Transverse colon (tissue), 4 donors: ENCODE measurements at regions not wholly inside any gene's neighbourhood (a gene's known extent, or its start where the extent isn't known, plus 50 kb on each side); places are given as distances from the start of the nearest gene placed in this dataset.
A peak's percentile ranks its signal among the peaks of the same experiment; 100 is the strongest.

Experiments
- DNase-seq: peaks from one replicate; pipeline ENCODE4 v3.0.0-alpha.2; 2019
- H3K27ac ChIP-seq, 4 donors: fragments of 200-600 bp; sonication (generic); 2 replicates each; pipeline ENCODE4 v1.5.1; 2016 to 2018; ENCODE audit warnings: inconsistent platforms in 4 of 4
- H3K27me3 ChIP-seq: fragments of 200-600 bp; sonication (generic); 2 replicates; pipeline ENCODE4 v1.5.1; 2017; ENCODE audit warnings: inconsistent platforms
- H3K36me3 ChIP-seq, 4 donors: fragments of 200-600 bp; sonication (generic); 2 replicates each; pipeline ENCODE4 v1.5.1; 2017 to 2019; ENCODE audit warnings: inconsistent platforms in 4 of 4
- H3K4me1 ChIP-seq, 4 donors: fragments of 200-600 bp; sonication (generic); 2 replicates each; pipeline ENCODE4 v1.5.1; 2017 to 2020; ENCODE audit warnings: inconsistent platforms in 4 of 4
- H3K4me3 ChIP-seq, 4 donors: fragments of 200-600 bp; sonication (generic); 1 replicate in 1 of 4; 2 replicates in 3 of 4; pipeline versions ENCODE4 v1.5.1 to v1.6.1; 2017 to 2019; ENCODE audit warnings: inconsistent platforms in 4 of 4
- H3K9me3 ChIP-seq, 2 donors: fragments of 200-600 bp; sonication (generic); 2 replicates each; pipeline ENCODE4 v1.5.1; 2017 to 2019; ENCODE audit warnings: inconsistent platforms in 2 of 2
- CTCF ChIP-seq, 5 experiments: fragments of 200-600 bp in 3 of 5; fragments of 450-650 bp in 2 of 5; sonication (generic) in 3 of 5; IDR thresholded peaks; 1 replicate in 2 of 5; 2 replicates in 3 of 5; pipeline ENCODE4 v1.5.1; 2016 to 2017; ENCODE audit warnings: antibody characterized with exemption in 5 of 5, inconsistent platforms in 3 of 5, mild to moderate bottlenecking in 2 of 5, moderate library complexity in 1 of 5
- EP300 ChIP-seq: sonication (generic); formaldehyde crosslinking; IDR thresholded peaks from one replicate; pipeline ENCODE4 v1.6.1; 2017; ENCODE audit warnings: antibody characterized with exemption, low read depth
- POLR2A ChIP-seq: fragments of 450-650 bp; IDR thresholded peaks from one replicate; pipeline ENCODE4 v1.6.1; 2016; ENCODE audit warnings: antibody characterized with exemption, mild to moderate bottlenecking, moderate library complexity
- POLR2AphosphoS5 ChIP-seq, 3 donors: sonication (generic); formaldehyde crosslinking; IDR thresholded peaks; one replicate each; pipeline ENCODE4 v1.6.1; 2016; ENCODE audit warnings: antibody characterized with exemption in 3 of 3
- WGBS, 2 donors: methylation state at CpG; one replicate each; pipeline ENCODE4 v1.1.5; 2018; ENCODE audit warnings: low coverage in 1 of 2; 5-methylcytosine and 5-hydroxymethylcytosine counted together
- in situ Hi-C, 4 donors: fragments of 200-750 bp; cut with MboI; loops; one replicate each; pipeline versions ENCODE4 v1.15.0 to v1.15.1; 2017; ENCODE audit warnings: low sequenced_read_pairs in 3 of 4, low pct_ligation_motif_present in 1 of 4, low pct_unique_long_range_greater_than_20kb in 1 of 4
- intact Hi-C: fragments of 100-400 bp; cut with DNase I; formaldehyde crosslinking; loops from one replicate; pipeline ENCODE4 v1.15.1; 2023; ENCODE audit warnings: low total_unique reads

GRCh38 chr20:4592316-4593148, 93.7 kb upstream of the PRNP start:
- TF ChIP-seq POLR2A (no peak), POLR2AphosphoS5 (IDR thresholded peaks at IDR 0.05) (no peak), CTCF (IDR thresholded peaks at IDR 0.05) (peak; percentile 68 to 96 (median 93)), EP300 (no peak)
- in situ Hi-C loops, result loop anchor here in 2 of 4 donors (25.0 kb wide), 2 partner anchors 330 to 480 kb away; no protein-coding TSS in a partner anchor
- 15% methylated on average over 13 to 31 of the region's 46 CpGs for WGBS, 2 donors
- no peaks in the 10 kb centered on the region for H3K36me3 ChIP-seq
- H3K27ac ChIP-seq, result no peak overlapping the region
- peak overlapping the region in 3 of 4 donors; percentile 28 to 47 (median 32) for H3K4me3 ChIP-seq
- peaks cover 7 to 13% (median 10%) of the 10 kb centered on the region in 4 donors for H3K4me1 ChIP-seq
- H3K9me3 ChIP-seq, result no peaks in the 10 kb centered on the region
- intact Hi-C loops, result no loop called here
- DNase-seq, result peak; percentile 38
- H3K27me3 ChIP-seq, result no peaks in the 10 kb centered on the region

- WGBS, 2 donors, result 36% methylated on average over 10 of the region's 10 CpGs; no CpG with 5 or more reads in 1 of the 2 donors
- in situ Hi-C loops (loop anchor here in 2 of 4 donors (25.0 kb wide), 2 partner anchors 330 to 480 kb away; no protein-coding TSS in a partner anchor), intact Hi-C loops (no loop called here)
- Histone ChIP-seq H3K27ac (no peak overlapping the region), H3K4me1 (peaks cover 7 to 13% (median 10%) of the 10 kb centered on the region in 4 donors), H3K4me3 (peak overlapping the region in 1 of 4 donors; percentile 47), H3K27me3 (no peaks in the 10 kb centered on the region), H3K9me3 (no peaks in the 10 kb centered on the region), H3K36me3 (no peaks in the 10 kb centered on the region)
- DNase-seq, result no peak
- TF ChIP-seq EP300 (no peak), CTCF (IDR thresholded peaks at IDR 0.05) (no peak), POLR2A (no peak), POLR2AphosphoS5 (IDR thresholded peaks at IDR 0.05) (no peak)
Measured at GRCh38 chr20:4591975-4592315, 94.3 kb upstream of the PRNP start.

- Histone ChIP-seq H3K27ac (no peak overlapping the region), H3K36me3 (no peaks in the 10 kb centered on the region), H3K4me1 (no peaks in the 10 kb centered on the region), H3K4me3 (no peak overlapping the region), H3K9me3 (no peaks in the 10 kb centered on the region), H3K27me3 (no peaks in the 10 kb centered on the region)
- DNase-seq, result no peak
- intact Hi-C loops, result no loop called here
- in situ Hi-C loops, result loop anchor here in 3 of 4 donors (5.0 to 25.0 kb wide), 4 partner anchors 323 to 481 kb away; no protein-coding TSS in a partner anchor
- TF ChIP-seq CTCF (IDR thresholded peaks at IDR 0.05) (no peak), POLR2A (no peak), POLR2AphosphoS5 (IDR thresholded peaks at IDR 0.05) (no peak), EP300 (no peak)
- 30 to 84% methylated on average over 2 to 5 of the region's 5 CpGs for WGBS, 2 donors
Measured at GRCh38 chr20:4585758-4586157, 100.5 kb upstream of the PRNP start.

GRCh38 chr20:4585104-4585753, 101.0 kb upstream of the PRNP start:
- no peaks in the 10 kb centered on the region for H3K9me3 ChIP-seq
- WGBS, 2 donors, result 67 to 89% methylated on average over 1 to 3 of the region's 3 CpGs
- no peaks in the 10 kb centered on the region for H3K27me3 ChIP-seq
- intact Hi-C loops, result no loop called here
- no peaks in the 10 kb centered on the region for H3K4me1 ChIP-seq
- DNase-seq, result no peak
- H3K27ac ChIP-seq, result no peak overlapping the region
- in situ Hi-C loops, result loop anchor here in 3 of 4 donors (5.0 to 25.0 kb wide), 4 partner anchors 323 to 480 kb away; no protein-coding TSS in a partner anchor
- TF ChIP-seq CTCF (IDR thresholded peaks at IDR 0.05) (no peak), POLR2A (no peak), EP300 (no peak), POLR2AphosphoS5 (IDR thresholded peaks at IDR 0.05) (no peak)
- H3K4me3 ChIP-seq, result no peak overlapping the region
- H3K36me3 ChIP-seq, result no peaks in the 10 kb centered on the region
